OCI-LY1 (cell line): ENCODE measurements at regions not wholly inside any gene's neighbourhood (a gene's known extent, or its start where the extent isn't known, plus 50 kb on each side); places are given as distances from the start of the nearest gene placed in this dataset.

Source experiments
- EZH2 ChIP-seq: fragments of 200-600 bp; sonication (generic), shearing (Covaris generic); IDR thresholded peaks from 2 replicates; pipeline ENCODE4 v1.8.0; 2017; ENCODE audit warnings: borderline replicate concordance, mixed run types, mild to moderate bottlenecking, antibody characterized with exemption, low read length, moderate library complexity, mixed read lengths
- TF ChIP-seq, protein P1 (sequence below): fragments of 200-600 bp; sonication (generic), shearing (Covaris generic); IDR thresholded peaks from 2 replicates; pipeline ENCODE4 v1.5.1; 2017; ENCODE audit warnings: mild to moderate bottlenecking, antibody characterized with exemption, low read length, moderate library complexity, mixed read lengths

DNA sequence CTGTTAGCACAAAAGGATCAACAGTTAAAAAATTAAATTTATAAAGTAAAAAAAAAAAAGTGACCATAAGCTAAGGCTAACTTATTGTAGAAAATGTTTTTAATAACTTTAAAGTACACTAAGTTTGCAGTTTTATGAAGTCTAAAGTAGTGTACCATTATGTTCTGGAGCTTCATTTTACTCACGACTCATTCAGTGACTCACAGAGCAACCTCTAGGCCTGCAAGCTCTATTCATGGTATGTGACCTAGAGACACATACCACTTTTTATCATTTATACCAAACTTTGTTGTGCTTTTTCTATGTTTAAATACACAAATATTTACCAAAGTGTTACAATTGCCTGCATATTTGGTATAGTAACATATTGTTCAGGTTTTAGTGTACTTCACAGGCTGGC lies 1552.3 kb downstream of the OTOL1 start:
- TF ChIP-seq, protein P1, sequence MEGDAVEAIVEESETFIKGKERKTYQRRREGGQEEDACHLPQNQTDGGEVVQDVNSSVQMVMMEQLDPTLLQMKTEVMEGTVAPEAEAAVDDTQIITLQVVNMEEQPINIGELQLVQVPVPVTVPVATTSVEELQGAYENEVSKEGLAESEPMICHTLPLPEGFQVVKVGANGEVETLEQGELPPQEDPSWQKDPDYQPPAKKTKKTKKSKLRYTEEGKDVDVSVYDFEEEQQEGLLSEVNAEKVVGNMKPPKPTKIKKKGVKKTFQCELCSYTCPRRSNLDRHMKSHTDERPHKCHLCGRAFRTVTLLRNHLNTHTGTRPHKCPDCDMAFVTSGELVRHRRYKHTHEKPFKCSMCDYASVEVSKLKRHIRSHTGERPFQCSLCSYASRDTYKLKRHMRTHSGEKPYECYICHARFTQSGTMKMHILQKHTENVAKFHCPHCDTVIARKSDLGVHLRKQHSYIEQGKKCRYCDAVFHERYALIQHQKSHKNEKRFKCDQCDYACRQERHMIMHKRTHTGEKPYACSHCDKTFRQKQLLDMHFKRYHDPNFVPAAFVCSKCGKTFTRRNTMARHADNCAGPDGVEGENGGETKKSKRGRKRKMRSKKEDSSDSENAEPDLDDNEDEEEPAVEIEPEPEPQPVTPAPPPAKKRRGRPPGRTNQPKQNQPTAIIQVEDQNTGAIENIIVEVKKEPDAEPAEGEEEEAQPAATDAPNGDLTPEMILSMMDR: no peak
- no peak for TF ChIP-seq EZH2
